NCI-H460 (cell line): ENCODE measurements at regions not wholly inside any gene's neighbourhood (a gene's known extent, or its start where the extent isn't known, plus 50 kb on each side); places are given as distances from the start of the nearest gene placed in this dataset.
"Not testable (repeated sequence)": the region's sequence is repeated elsewhere in the genome, so short reads cannot be mapped to it uniquely, and the experiment has no call there.

ENCODE experiments used
- DNase-seq: peaks from one replicate; pipeline ENCODE4 v3.0.0-alpha.2; 2016; ENCODE audit warnings: low read depth; ENCODE audit errors: extremely low read depth

GRCh38 chr9:115898478-115898877, 255.1 kb upstream of the PAPPA start:
- DNase-seq: not testable (repeated sequence)

- DNase-seq: no peak
These were observed 252.9 kb upstream of the PAPPA start for GRCh38 chr9:115900698-115901097.

- no peak for DNase-seq
These were observed 242.6 kb upstream of the PAPPA start for GRCh38 chr9:115910959-115911358.

GRCh38 chr9:115912086-115912485, 241.5 kb upstream of the PAPPA start:
- DNase-seq: no peak

- DNase-seq: no peak
These were observed 239.9 kb upstream of the PAPPA start for GRCh38 chr9:115913696-115914095.

- DNase-seq: no peak
These were observed 239.3 kb upstream of the PAPPA start for GRCh38 chr9:115914291-115914690.

GRCh38 chr9:115921301-115921700, 232.3 kb upstream of the PAPPA start:
- no peak for DNase-seq

GRCh38 chr9:115922444-115922843, 231.1 kb upstream of the PAPPA start:
- DNase-seq: no peak

GRCh38 chr9:115923410-115923809, 230.2 kb upstream of the PAPPA start:
- DNase-seq: no peak

- peak; percentile 91 for DNase-seq
These were observed 229.5 kb upstream of the PAPPA start for GRCh38 chr9:115923903-115924668.

GRCh38 chr9:115924669-115924987, 229.0 kb upstream of the PAPPA start:
- DNase-seq: no peak

GRCh38 chr9:115925424-115925823, 228.2 kb upstream of the PAPPA start:
- no peak for DNase-seq

GRCh38 chr9:115930472-115930871, 223.1 kb upstream of the PAPPA start:
- DNase-seq: no peak

GRCh38 chr9:115938479-115938878, 215.1 kb upstream of the PAPPA start:
- no peak for DNase-seq

GRCh38 chr9:115939065-115939765, 214.4 kb upstream of the PAPPA start:
- DNase-seq: peak; percentile 48

- no peak for DNase-seq
These were observed 211.9 kb upstream of the PAPPA start for GRCh38 chr9:115941561-115942315.

- DNase-seq: no peak
These were observed 210.0 kb upstream of the PAPPA start for GRCh38 chr9:115943431-115944165.

- peak; percentile 97 for DNase-seq
These were observed 209.2 kb upstream of the PAPPA start for GRCh38 chr9:115944166-115944948.

- no peak for DNase-seq
These were observed 208.6 kb upstream of the PAPPA start for GRCh38 chr9:115945009-115945431.

GRCh38 chr9:115946530-115946929, 207.1 kb upstream of the PAPPA start:
- DNase-seq: peak; percentile 60
